ENCODE measurements at regions not wholly inside any gene's neighbourhood (a gene's known extent, or its start where the extent isn't known, plus 50 kb on each side); places are given as distances from the start of the nearest gene placed in this dataset.
"Not testable (repeated sequence)": the region's sequence is repeated elsewhere in the genome, so short reads cannot be mapped to it uniquely, and the experiment has no call there.

DNA sequence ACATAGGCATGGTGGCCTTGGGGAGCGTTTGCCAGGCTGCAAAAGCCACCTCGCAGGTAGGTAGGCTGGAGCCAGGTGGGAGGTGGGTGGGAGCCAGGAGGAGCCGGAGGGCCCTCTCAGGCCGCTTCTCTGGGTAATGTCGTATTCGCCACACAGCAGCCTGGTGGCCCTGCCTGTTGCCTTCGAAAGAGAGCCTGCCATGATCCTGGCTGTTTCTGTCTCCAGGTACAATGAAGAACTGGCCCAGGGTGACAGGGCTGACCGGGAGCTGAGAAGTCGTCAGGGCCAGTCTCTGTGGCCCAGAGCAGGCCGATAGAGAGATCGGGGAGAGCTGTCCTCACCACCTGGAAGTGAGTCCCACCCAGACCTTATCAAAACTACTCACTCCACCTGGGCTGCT is 4477.8 kb upstream of the OR11H1 start:
- intact Hi-C loops (cut with micrococcal nuclease); H3K4me3 Mint-ChIP-seq; H3K4me3 ChIP-seq (ENCODE audit: control extremely low read depth in 1 of 5, extremely low read depth in 1 of 5, insufficient read depth in 1 of 5, low read depth in 2 of 5, low read length in 4 of 5); H3K9ac ChIP-seq (ENCODE audit: low read length); H2AFZ ChIP-seq (ENCODE audit: insufficient read depth, low read depth, low read length, poor library complexity, severe bottlenecking); CTCF ChIA-PET; H3K27me3 ChIP-seq (replicated peaks in 1 of 4; ENCODE audit: control extremely low read depth in 1 of 4, control insufficient read depth in 3 of 4, insufficient read depth in 4 of 4, low read length in 3 of 4); H3K4me1 Mint-ChIP-seq; H3K9me3 Mint-ChIP-seq (ENCODE audit: insufficient read depth); H3K79me2 ChIP-seq (ENCODE audit: control insufficient read depth, insufficient read depth, low read length); H3K4me1 ChIP-seq (ENCODE audit: control insufficient read depth in 2 of 2, insufficient read depth in 2 of 2, low read length in 2 of 2); H3K27me3 Mint-ChIP-seq; H3K27ac Mint-ChIP-seq; POLR2A ChIA-PET; H3K4me2 ChIP-seq (replicated peaks; ENCODE audit: low read depth, low read length, poor library complexity, severe bottlenecking); H4K20me1 ChIP-seq (ENCODE audit: control insufficient read depth, insufficient read depth, low read length, poor library complexity, severe bottlenecking); ATAC-seq (ENCODE audit: low read depth); DNase-seq; H3K36me3 ChIP-seq (replicated peaks in 1 of 2; ENCODE audit: control extremely low read depth in 1 of 2, control insufficient read depth in 1 of 2, extremely low read depth in 1 of 2, insufficient read depth in 2 of 2, low read length in 1 of 2); H3K27ac ChIP-seq (ENCODE audit: low read length in 2 of 2): not testable (repeated sequence)
- H3K9me3 ChIP-seq (ENCODE audit: control extremely low read depth in 1 of 3, control insufficient read depth in 2 of 3, insufficient read depth in 1 of 3, low read length in 2 of 3) = peaks cover 0 to 39% (median 5%) of the 10 kb centered on the region in 3 donors
- WGBS (ENCODE audit: insufficient coverage) = 81% methylated on average over 5 of the region's 11 CpGs

DNA sequence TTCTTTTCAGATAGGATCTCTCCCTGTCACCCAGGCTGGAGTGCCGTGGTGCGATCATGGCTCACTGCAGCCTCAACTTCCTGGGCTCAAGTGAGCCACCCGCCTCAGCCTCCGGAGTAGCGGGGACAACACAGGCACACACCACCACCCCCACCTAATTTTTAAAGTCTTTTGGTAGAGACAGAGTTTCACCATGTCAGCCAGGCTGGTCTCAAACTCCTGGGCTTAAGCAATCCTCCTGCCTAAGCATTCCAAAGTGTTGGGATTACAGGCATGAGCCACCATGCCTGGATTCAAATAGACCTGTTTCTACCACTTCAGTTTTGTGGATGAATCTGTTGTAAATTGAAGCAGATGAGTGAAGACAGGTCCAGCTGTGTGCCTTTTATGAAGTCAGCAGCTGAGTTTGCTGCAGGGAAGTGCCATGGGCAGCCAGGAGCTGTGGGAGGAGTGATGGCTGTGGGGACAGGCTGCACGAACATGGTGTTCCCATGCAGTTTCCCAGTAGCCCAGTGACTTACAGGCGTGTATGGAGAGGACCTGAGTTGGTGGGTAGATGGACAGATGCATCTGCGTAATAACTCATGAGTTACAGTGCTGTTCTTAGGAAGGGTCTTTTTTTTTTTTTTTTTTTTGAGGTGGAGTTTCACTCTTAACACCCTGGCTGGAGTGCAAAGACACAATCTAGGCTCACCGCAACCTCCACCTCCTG is 4476.4 kb upstream of the OR11H1 start:
- H3K9ac ChIP-seq (ENCODE audit: low read length); H3K79me2 ChIP-seq (ENCODE audit: control insufficient read depth, insufficient read depth, low read length); H3K4me1 ChIP-seq (ENCODE audit: control insufficient read depth in 2 of 2, insufficient read depth in 2 of 2, low read length in 2 of 2); H3K27ac ChIP-seq (ENCODE audit: low read length in 2 of 2); H3K4me1 Mint-ChIP-seq; H4K20me1 ChIP-seq (ENCODE audit: control insufficient read depth, insufficient read depth, low read length, poor library complexity, severe bottlenecking); DNase-seq; POLR2A ChIA-PET; H3K9me3 Mint-ChIP-seq (ENCODE audit: insufficient read depth); H2AFZ ChIP-seq (ENCODE audit: insufficient read depth, low read depth, low read length, poor library complexity, severe bottlenecking); H3K4me2 ChIP-seq (replicated peaks; ENCODE audit: low read depth, low read length, poor library complexity, severe bottlenecking); H3K4me3 Mint-ChIP-seq; H3K4me3 ChIP-seq (ENCODE audit: control extremely low read depth in 1 of 5, extremely low read depth in 1 of 5, insufficient read depth in 1 of 5, low read depth in 2 of 5, low read length in 4 of 5); ATAC-seq (ENCODE audit: low read depth); H3K27me3 Mint-ChIP-seq; H3K36me3 ChIP-seq (replicated peaks in 1 of 2; ENCODE audit: control extremely low read depth in 1 of 2, control insufficient read depth in 1 of 2, extremely low read depth in 1 of 2, insufficient read depth in 2 of 2, low read length in 1 of 2); H3K27ac Mint-ChIP-seq; CTCF ChIA-PET; intact Hi-C loops (cut with micrococcal nuclease); H3K27me3 ChIP-seq (replicated peaks in 1 of 4; ENCODE audit: control extremely low read depth in 1 of 4, control insufficient read depth in 3 of 4, insufficient read depth in 4 of 4, low read length in 3 of 4): not testable (repeated sequence)
- peaks cover 0 to 52% (median 5%) of the 10 kb centered on the region in 3 donors for H3K9me3 ChIP-seq (ENCODE audit: control extremely low read depth in 1 of 3, control insufficient read depth in 2 of 3, insufficient read depth in 1 of 3, low read length in 2 of 3)
- 56% methylated on average over 2 of the region's 9 CpGs for WGBS (ENCODE audit: insufficient coverage)

DNA sequence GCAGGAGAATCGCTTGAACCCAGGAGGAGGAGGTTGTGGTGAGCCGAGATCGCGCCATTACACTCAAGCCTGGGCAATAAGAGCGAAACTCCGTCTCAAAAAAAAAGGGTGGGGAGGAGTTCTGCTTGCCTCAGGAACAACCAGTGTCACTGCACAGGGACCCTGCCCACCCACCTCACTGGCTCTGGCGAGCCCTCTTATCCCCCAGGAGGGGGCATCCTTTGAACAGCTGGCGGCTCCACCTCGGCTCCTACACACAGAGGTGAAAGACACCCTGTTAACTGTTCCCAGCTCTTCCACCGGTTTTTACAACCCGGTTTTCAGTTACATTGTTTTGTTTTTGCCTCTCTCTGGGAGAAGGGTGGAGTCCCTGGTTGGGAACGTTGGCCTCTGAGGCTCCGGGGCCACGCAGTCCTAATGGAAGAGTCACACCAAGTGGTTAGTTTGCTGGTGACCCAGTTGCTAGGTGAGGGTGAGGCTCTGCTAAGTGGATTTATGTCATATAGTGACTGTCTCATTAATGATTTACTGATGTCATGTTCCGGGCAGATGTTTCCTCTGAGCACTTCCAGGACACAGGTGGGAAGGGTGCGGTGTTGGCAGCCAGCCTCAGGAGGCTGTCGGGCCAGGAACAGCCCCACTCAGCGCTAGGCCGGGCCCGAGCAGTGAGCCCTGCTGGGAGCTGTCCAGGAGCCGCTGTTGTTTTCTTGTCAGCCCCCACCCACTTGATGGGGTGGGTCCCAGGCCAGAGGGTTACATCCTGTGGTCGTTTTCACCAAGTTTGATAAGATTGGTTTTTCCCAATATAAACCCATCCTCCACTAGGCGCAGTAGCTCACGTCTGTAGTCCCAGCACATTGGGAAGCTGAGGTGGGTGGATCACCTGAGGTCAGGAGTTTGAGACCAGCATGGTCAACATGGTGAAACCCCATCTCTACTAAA is 4474.3 kb upstream of the OR11H1 start:
- intact Hi-C loops (cut with micrococcal nuclease); H4K20me1 ChIP-seq (ENCODE audit: control insufficient read depth, insufficient read depth, low read length, poor library complexity, severe bottlenecking); H3K4me1 ChIP-seq (ENCODE audit: control insufficient read depth in 2 of 2, insufficient read depth in 2 of 2, low read length in 2 of 2); H2AFZ ChIP-seq (ENCODE audit: insufficient read depth, low read depth, low read length, poor library complexity, severe bottlenecking); H3K27me3 Mint-ChIP-seq; H3K9me3 Mint-ChIP-seq (ENCODE audit: insufficient read depth); H3K4me3 ChIP-seq (ENCODE audit: control extremely low read depth in 1 of 5, extremely low read depth in 1 of 5, insufficient read depth in 1 of 5, low read depth in 2 of 5, low read length in 4 of 5); H3K4me1 Mint-ChIP-seq; H3K9ac ChIP-seq (ENCODE audit: low read length); CTCF ChIA-PET; H3K27me3 ChIP-seq (replicated peaks in 1 of 4; ENCODE audit: control extremely low read depth in 1 of 4, control insufficient read depth in 3 of 4, insufficient read depth in 4 of 4, low read length in 3 of 4); POLR2A ChIA-PET; H3K79me2 ChIP-seq (ENCODE audit: control insufficient read depth, insufficient read depth, low read length); ATAC-seq (ENCODE audit: low read depth); DNase-seq; H3K4me2 ChIP-seq (replicated peaks; ENCODE audit: low read depth, low read length, poor library complexity, severe bottlenecking); H3K27ac ChIP-seq (ENCODE audit: low read length in 2 of 2); H3K27ac Mint-ChIP-seq; H3K4me3 Mint-ChIP-seq; H3K36me3 ChIP-seq (replicated peaks in 1 of 2; ENCODE audit: control extremely low read depth in 1 of 2, control insufficient read depth in 1 of 2, extremely low read depth in 1 of 2, insufficient read depth in 2 of 2, low read length in 1 of 2): not testable (repeated sequence)
- peaks cover 1 to 72% (median 13%) of the 10 kb centered on the region in 3 donors for H3K9me3 ChIP-seq (ENCODE audit: control extremely low read depth in 1 of 3, control insufficient read depth in 2 of 3, insufficient read depth in 1 of 3, low read length in 2 of 3)
- WGBS (ENCODE audit: insufficient coverage) = 79% methylated on average over 19 of the region's 24 CpGs

DNA sequence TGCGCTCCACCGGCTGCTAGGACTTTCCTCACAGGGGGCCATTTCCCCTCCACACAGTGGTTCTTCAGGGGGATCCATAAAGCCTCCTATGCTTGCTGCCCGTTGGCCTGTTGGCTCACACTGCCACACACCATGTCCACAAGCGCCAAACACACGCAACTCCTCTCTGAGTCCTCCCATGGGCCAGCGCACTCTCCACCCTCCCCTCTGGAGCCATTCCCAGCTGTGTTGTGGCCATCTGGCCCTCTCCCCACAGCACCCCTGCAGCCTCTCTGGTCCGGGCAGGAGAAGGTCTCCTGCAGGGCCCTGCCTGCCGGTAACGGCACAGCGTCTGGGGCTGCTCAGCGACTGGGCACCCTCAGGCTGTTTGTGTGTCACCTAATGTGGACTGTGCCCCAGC is 4473.3 kb upstream of the OR11H1 start:
- H2AFZ ChIP-seq (ENCODE audit: insufficient read depth, low read depth, low read length, poor library complexity, severe bottlenecking); H3K27me3 Mint-ChIP-seq; H3K4me3 Mint-ChIP-seq; H3K4me2 ChIP-seq (replicated peaks; ENCODE audit: low read depth, low read length, poor library complexity, severe bottlenecking); H3K4me1 ChIP-seq (ENCODE audit: control insufficient read depth in 2 of 2, insufficient read depth in 2 of 2, low read length in 2 of 2); H3K27me3 ChIP-seq (replicated peaks in 1 of 4; ENCODE audit: control extremely low read depth in 1 of 4, control insufficient read depth in 3 of 4, insufficient read depth in 4 of 4, low read length in 3 of 4); H3K9ac ChIP-seq (ENCODE audit: low read length); H3K27ac Mint-ChIP-seq; H3K4me3 ChIP-seq (ENCODE audit: control extremely low read depth in 1 of 5, extremely low read depth in 1 of 5, insufficient read depth in 1 of 5, low read depth in 2 of 5, low read length in 4 of 5); H3K9me3 Mint-ChIP-seq (ENCODE audit: insufficient read depth); H3K27ac ChIP-seq (ENCODE audit: low read length in 2 of 2); ATAC-seq (ENCODE audit: low read depth); DNase-seq; H3K4me1 Mint-ChIP-seq; intact Hi-C loops (cut with micrococcal nuclease); POLR2A ChIA-PET; CTCF ChIA-PET; H3K36me3 ChIP-seq (replicated peaks in 1 of 2; ENCODE audit: control extremely low read depth in 1 of 2, control insufficient read depth in 1 of 2, extremely low read depth in 1 of 2, insufficient read depth in 2 of 2, low read length in 1 of 2); H4K20me1 ChIP-seq (ENCODE audit: control insufficient read depth, insufficient read depth, low read length, poor library complexity, severe bottlenecking); H3K79me2 ChIP-seq (ENCODE audit: control insufficient read depth, insufficient read depth, low read length): not testable (repeated sequence)
- peaks cover 3 to 71% (median 13%) of the 10 kb centered on the region in 3 donors for H3K9me3 ChIP-seq (ENCODE audit: control extremely low read depth in 1 of 3, control insufficient read depth in 2 of 3, insufficient read depth in 1 of 3, low read length in 2 of 3)
- WGBS (ENCODE audit: insufficient coverage) = 77% methylated on average over 10 of the region's 11 CpGs
